ENCODE measurements at regions not wholly inside any gene's neighbourhood (a gene's known extent, or its start where the extent isn't known, plus 50 kb on each side); places are given as distances from the start of the nearest gene placed in this dataset.
"Not testable (repeated sequence)": the region's sequence is repeated elsewhere in the genome, so short reads cannot be mapped to it uniquely, and the experiment has no call there.

GRCh38 chr5:63097286-63097685 is 518.7 kb downstream of the LRRC70 start:
- no peak for DNase-seq
- WGBS, 4 donors: 63 to 94% (median 82%) methylated on average over 1 of the region's 1 CpG
- intact Hi-C loops (cut with DNase I): no loop called here

GRCh38 chr5:63094730-63095129 is 516.1 kb downstream of the LRRC70 start:
- intact Hi-C loops (cut with DNase I): no loop called here
- no peaks in the 10 kb centered on the region for H3K36me3 ChIP-seq (replicated peaks in 1 of 2)
- no peaks in the 10 kb centered on the region for H3K9me3 ChIP-seq (replicated peaks in 1 of 3)
- DNase-seq: no peak
- TF ChIP-seq POLR2A (IDR thresholded peaks at IDR 0.05): no peak
- TF ChIP-seq CTCF (IDR thresholded peaks at IDR 0.05): no peak
- H3K4me1 ChIP-seq (replicated peaks in 1 of 2): no peaks in the 10 kb centered on the region
- H3K27me3 ChIP-seq: no peaks in the 10 kb centered on the region
- 82 to 88% (median 84%) methylated on average over 6 of the region's 6 CpGs for WGBS, 4 donors
- H3K27ac ChIP-seq: no peak overlapping the region
- no peak overlapping the region for H3K4me3 ChIP-seq

More at GRCh38 chr5:63097286-63097685, 518.7 kb downstream of the LRRC70 start:
- Histone ChIP-seq H3K4me3 (no peak overlapping the region), H3K4me1 (replicated peaks in 1 of 2) (no peaks in the 10 kb centered on the region), H3K27ac (no peak overlapping the region), H3K27me3 (no peaks in the 10 kb centered on the region), H3K9me3 (replicated peaks in 1 of 3) (no peaks in the 10 kb centered on the region), H3K36me3 (replicated peaks in 1 of 2) (no peaks in the 10 kb centered on the region)
- TF ChIP-seq POLR2A (IDR thresholded peaks at IDR 0.05) (no peak), CTCF (IDR thresholded peaks at IDR 0.05) (no peak)

- no peaks in the 10 kb centered on the region for H3K9me3 ChIP-seq (replicated peaks in 1 of 3)
- WGBS, 4 donors: 53 to 75% (median 61%) methylated on average over 1 of the region's 1 CpG
- H3K4me1 ChIP-seq (replicated peaks in 1 of 2): no peaks in the 10 kb centered on the region
- TF ChIP-seq CTCF (IDR thresholded peaks at IDR 0.05) (no peak), POLR2A (IDR thresholded peaks at IDR 0.05) (no peak)
- no peak overlapping the region for H3K27ac ChIP-seq
- intact Hi-C loops (cut with DNase I): no loop called here
- DNase-seq: no peak
- no peak overlapping the region for H3K4me3 ChIP-seq
- no peaks in the 10 kb centered on the region for H3K36me3 ChIP-seq (replicated peaks in 1 of 2)
- H3K27me3 ChIP-seq: no peaks in the 10 kb centered on the region
These were observed 510.5 kb downstream of the LRRC70 start for GRCh38 chr5:63089147-63089546.

GRCh38 chr5:63085561-63085960 is 506.9 kb downstream of the LRRC70 start:
- Histone ChIP-seq H3K27me3 (no peaks in the 10 kb centered on the region), H3K4me1 (replicated peaks in 1 of 2) (no peaks in the 10 kb centered on the region), H3K27ac (no peak overlapping the region), H3K4me3 (no peak overlapping the region), H3K36me3 (replicated peaks in 1 of 2) (no peaks in the 10 kb centered on the region), H3K9me3 (replicated peaks in 1 of 3) (no peaks in the 10 kb centered on the region)
- TF ChIP-seq CTCF (IDR thresholded peaks at IDR 0.05) (no peak), POLR2A (IDR thresholded peaks at IDR 0.05) (no peak)
- no peak for DNase-seq
- intact Hi-C loops (cut with DNase I): no loop called here
- WGBS, 4 donors: 24 to 63% (median 54%) methylated on average over 2 of the region's 2 CpGs

- H3K27ac ChIP-seq; H3K9me3 ChIP-seq (replicated peaks in 1 of 3); DNase-seq; H3K4me1 ChIP-seq (replicated peaks in 1 of 2); intact Hi-C loops (cut with DNase I); H3K27me3 ChIP-seq; H3K36me3 ChIP-seq (replicated peaks in 1 of 2); H3K4me3 ChIP-seq: not testable (repeated sequence)
- 80 to 95% (median 93%) methylated on average over 2 to 20 of the region's 22 CpGs for WGBS, 4 donors
These were observed 505.1 kb downstream of the LRRC70 start for GRCh38 chr5:63083689-63084088.
